ENCODE measurements at regions not wholly inside any gene's neighbourhood (a gene's known extent, or its start where the extent isn't known, plus 50 kb on each side); places are given as distances from the start of the nearest gene placed in this dataset.
"Not testable (repeated sequence)": the region's sequence is repeated elsewhere in the genome, so short reads cannot be mapped to it uniquely, and the experiment has no call there.

- in situ Hi-C loops (cut with MboI); FAIRE-seq: not testable (repeated sequence)
- WGBS (ENCODE audit: insufficient coverage, low coverage, missing lambda C conversion rate): 7% methylated on average over 6 of the region's 6 CpGs
Observed at GRCh38 chr12:94007833-94008232, 140.5 kb upstream of the PLXNC1 start.

More at GRCh38 chr12:94007833-94008232, 140.5 kb upstream of the PLXNC1 start:
- H3K9me1 ChIP-seq (ENCODE audit: control insufficient read depth, insufficient read depth, low read length); H3K4me3 ChIP-seq; H3K36me3 ChIP-seq (ENCODE audit: control insufficient read depth, insufficient read depth, low read length); H3K27me3 ChIP-seq (ENCODE audit: control insufficient read depth in 2 of 2, insufficient read depth in 2 of 2, low read length in 2 of 2); H4K20me1 ChIP-seq (replicated peaks; ENCODE audit: control insufficient read depth, insufficient read depth, low read length); intact Hi-C loops (cut with micrococcal nuclease); H3K9ac ChIP-seq (ENCODE audit: insufficient read depth in 1 of 2, low read depth in 2 of 2, low read length in 2 of 2); BruUV-seq (replicated peaks); H3K4me1 ChIP-seq (replicated peaks in 1 of 2; ENCODE audit: control insufficient read depth in 2 of 2, insufficient read depth in 2 of 2, low read length in 2 of 2); CTCF ChIA-PET (ENCODE audit: low intra/inter-chr PET ratio); H3K9me3 ChIP-seq (replicated peaks; ENCODE audit: control insufficient read depth, insufficient read depth, low read depth, low read length); H3K79me2 ChIP-seq (ENCODE audit: control insufficient read depth, insufficient read depth, low read length): not testable (repeated sequence)
- H3K27ac ChIP-seq (ENCODE audit: extremely low read depth, low read depth, low read length): peak overlapping the region; percentile 52; the same call in 2 of the 3 replicates
- POLR2A ChIA-PET: interaction anchor here (0.6 to 1.2 kb wide), 4 partner anchors 31 to 437 kb away, joined by 3 read pairs; no protein-coding TSS in a partner anchor
- DNase-seq (ENCODE audit: extremely low read depth in 1 of 4, low spot score in 3 of 4): peak in 1 of 4 experiments; percentile 58
- peak overlapping the region; percentile 93 for H2AFZ ChIP-seq (ENCODE audit: low read depth, low read length)
- TF ChIP-seq CREB3L1 (IDR thresholded peaks at IDR 0.05; ENCODE audit: borderline replicate concordance, low read depth): peak; percentile 40; the same call in 1 of the 2 replicates
- peak in 1 of 3 experiments; percentile 15; a peak in 1 of 6 replicates for TF ChIP-seq CTCF (IDR thresholded peaks at IDR 0.05 in 2 of 3, conservative IDR thresholded peaks at IDR 0.05 in 1 of 3; ENCODE audit: insufficient read depth in 2 of 3, low read depth in 1 of 3, low read length in 3 of 3)
- TF ChIP-seq RBFOX2 (IDR thresholded peaks at IDR 0.05; ENCODE audit: low read depth, low read length): 0 out of 2 replicates have a peak, but pooled peaks have one; percentile 24
- TF ChIP-seq CTBP1 (IDR thresholded peaks at IDR 0.05; ENCODE audit: borderline replicate concordance): peak; percentile 54; the same call in 1 of the 2 replicates
- 0 out of 4 replicates have a peak, but pooled peaks of 1 of the 2 experiments have one; percentile 11 for TF ChIP-seq FOXA3 (CRISPR knock-in tag; conservative IDR thresholded peaks at IDR 0.05 in 1 of 2, IDR thresholded peaks at IDR 0.05 in 1 of 2)
- peak; percentile 78 for ATAC-seq
- peak overlapping the region; percentile 63 for H3K4me2 ChIP-seq (ENCODE audit: insufficient read depth, low read length)

All from K562 (cell line).